OCI-LY1 (cell line): ENCODE measurements at regions not wholly inside any gene's neighbourhood (a gene's known extent, or its start where the extent isn't known, plus 50 kb on each side); places are given as distances from the start of the nearest gene placed in this dataset.

Experiments
- H2AFZ ChIP-seq: fragments of 200-600 bp; sonication (generic), shearing (Covaris generic); 2 replicates; pipeline ENCODE4 v1.6.0; 2014; ENCODE audit warnings: antibody characterized with exemption, mild to moderate bottlenecking, low read length
- H3F3A ChIP-seq: fragments of 200-600 bp; sonication (generic), shearing (Covaris generic); 2 replicates; pipeline ENCODE4 v1.6.0; 2014; ENCODE audit warnings: mild to moderate bottlenecking, antibody characterized with exemption, low read length, moderate library complexity; ENCODE audit not compliant: insufficient read depth
- H3K27ac ChIP-seq: fragments of 200-600 bp; sonication (generic); 2 replicates; pipeline ENCODE4 v1.5.1; 2014; ENCODE audit warnings: low read length, mixed run types, mild to moderate bottlenecking, low read depth; ENCODE audit not compliant: poor library complexity, severe bottlenecking
- H3K27me3 ChIP-seq: fragments of 200-600 bp; sonication (generic); 2 replicates; pipeline ENCODE4 v1.6.0; 2014; ENCODE audit warnings: antibody characterized with exemption, mild to moderate bottlenecking, low read length, moderate library complexity; ENCODE audit not compliant: insufficient read depth
- H3K36me3 ChIP-seq: fragments of 200-600 bp; sonication (generic); 2 replicates; pipeline ENCODE4 v1.6.1; 2014; ENCODE audit warnings: mild to moderate bottlenecking, antibody characterized with exemption, low read length, moderate library complexity, mixed read lengths; ENCODE audit not compliant: insufficient read depth
- H3K4me1 ChIP-seq: fragments of 200-600 bp; sonication (generic); 2 replicates; pipeline ENCODE4 v1.5.1; 2014; ENCODE audit warnings: mild to moderate bottlenecking, low read length, moderate library complexity; ENCODE audit not compliant: insufficient read depth, severe bottlenecking
- H3K4me2 ChIP-seq: fragments of 200-600 bp; sonication (generic), shearing (Covaris generic); 2 replicates; pipeline ENCODE4 v1.6.1; 2014; ENCODE audit warnings: low read length
- H3K4me3 ChIP-seq: fragments of 200-600 bp; sonication (generic); 2 replicates; pipeline ENCODE4 v1.5.1; 2014; ENCODE audit warnings: low read length, low read depth, mild to moderate bottlenecking, mixed read lengths; ENCODE audit not compliant: poor library complexity, severe bottlenecking
- H3K79me2 ChIP-seq: fragments of 200-600 bp; shearing (Covaris generic); 2 replicates; pipeline ENCODE4 v1.6.1; 2016; ENCODE audit warnings: mixed run types, low read length, mixed read lengths; ENCODE audit not compliant: insufficient read depth
- H3K9ac ChIP-seq: fragments of 200-600 bp; sonication (generic), shearing (Covaris generic); 2 replicates; pipeline ENCODE4 v1.6.1; 2014; ENCODE audit warnings: mild to moderate bottlenecking, low read length, mixed read lengths
- H3K9me2 ChIP-seq: fragments of 200-600 bp; sonication (generic), shearing (Covaris generic); 2 replicates; pipeline ENCODE4 v1.6.1; 2014; ENCODE audit warnings: low read depth, mild to moderate bottlenecking, low read length, mixed read lengths
- H3K9me3 ChIP-seq: fragments of 200-600 bp; shearing (Covaris generic); 2 replicates; pipeline ENCODE4 v1.6.1; 2014; ENCODE audit warnings: low read length, mixed read lengths
- H4K20me1 ChIP-seq: fragments of 200-600 bp; sonication (generic), shearing (Covaris generic); 2 replicates; pipeline ENCODE4 v1.6.0; 2016; ENCODE audit warnings: mild to moderate bottlenecking, low read length; ENCODE audit not compliant: insufficient read depth
- EZH2 ChIP-seq: fragments of 200-600 bp; sonication (generic), shearing (Covaris generic); IDR thresholded peaks from 2 replicates; pipeline ENCODE4 v1.8.0; 2017; ENCODE audit warnings: borderline replicate concordance, mixed run types, mild to moderate bottlenecking, antibody characterized with exemption, low read length, moderate library complexity, mixed read lengths
- TF ChIP-seq, protein P1 (sequence below): fragments of 200-600 bp; sonication (generic), shearing (Covaris generic); IDR thresholded peaks from 2 replicates; pipeline ENCODE4 v1.5.1; 2017; ENCODE audit warnings: mild to moderate bottlenecking, antibody characterized with exemption, low read length, moderate library complexity, mixed read lengths

DNA sequence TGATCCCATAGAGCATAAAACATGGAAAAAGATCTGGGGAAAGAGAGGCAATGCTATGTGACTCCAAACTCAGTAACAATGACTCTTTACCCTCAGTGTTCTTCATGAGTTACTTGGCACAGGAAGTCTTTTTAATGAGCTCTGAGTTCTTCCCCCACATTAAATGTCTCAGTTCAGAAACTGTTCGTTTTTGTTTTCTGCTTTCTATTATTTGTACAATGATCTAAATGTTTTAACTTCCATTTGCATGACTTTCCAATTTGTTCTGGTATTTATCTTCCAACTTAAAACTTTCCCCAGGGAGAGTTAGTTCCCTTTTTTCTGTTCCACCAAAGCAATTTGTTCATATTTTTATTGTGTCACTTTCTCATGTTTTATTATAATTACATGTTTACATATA is 177.0 kb upstream of the ZBTB20 start:
- no peaks in the 10 kb centered on the region for H3K36me3 ChIP-seq
- H3K4me2 ChIP-seq: no peak overlapping the region
- no peaks in the 10 kb centered on the region for H3K27me3 ChIP-seq
- no peaks in the 10 kb centered on the region for H3K79me2 ChIP-seq
- H3F3A ChIP-seq: no peaks in the 10 kb centered on the region
- TF ChIP-seq, protein P1, sequence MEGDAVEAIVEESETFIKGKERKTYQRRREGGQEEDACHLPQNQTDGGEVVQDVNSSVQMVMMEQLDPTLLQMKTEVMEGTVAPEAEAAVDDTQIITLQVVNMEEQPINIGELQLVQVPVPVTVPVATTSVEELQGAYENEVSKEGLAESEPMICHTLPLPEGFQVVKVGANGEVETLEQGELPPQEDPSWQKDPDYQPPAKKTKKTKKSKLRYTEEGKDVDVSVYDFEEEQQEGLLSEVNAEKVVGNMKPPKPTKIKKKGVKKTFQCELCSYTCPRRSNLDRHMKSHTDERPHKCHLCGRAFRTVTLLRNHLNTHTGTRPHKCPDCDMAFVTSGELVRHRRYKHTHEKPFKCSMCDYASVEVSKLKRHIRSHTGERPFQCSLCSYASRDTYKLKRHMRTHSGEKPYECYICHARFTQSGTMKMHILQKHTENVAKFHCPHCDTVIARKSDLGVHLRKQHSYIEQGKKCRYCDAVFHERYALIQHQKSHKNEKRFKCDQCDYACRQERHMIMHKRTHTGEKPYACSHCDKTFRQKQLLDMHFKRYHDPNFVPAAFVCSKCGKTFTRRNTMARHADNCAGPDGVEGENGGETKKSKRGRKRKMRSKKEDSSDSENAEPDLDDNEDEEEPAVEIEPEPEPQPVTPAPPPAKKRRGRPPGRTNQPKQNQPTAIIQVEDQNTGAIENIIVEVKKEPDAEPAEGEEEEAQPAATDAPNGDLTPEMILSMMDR: no peak
- no peak for TF ChIP-seq EZH2
- H3K27ac ChIP-seq: no peak overlapping the region
- no peaks in the 10 kb centered on the region for H3K4me1 ChIP-seq
- no peaks in the 10 kb centered on the region for H4K20me1 ChIP-seq
- H3K9me3 ChIP-seq: no peaks in the 10 kb centered on the region
- no peaks in the 10 kb centered on the region for H3K9me2 ChIP-seq
- H3K9ac ChIP-seq: no peak overlapping the region
- no peak overlapping the region for H2AFZ ChIP-seq
- no peak overlapping the region for H3K4me3 ChIP-seq

DNA sequence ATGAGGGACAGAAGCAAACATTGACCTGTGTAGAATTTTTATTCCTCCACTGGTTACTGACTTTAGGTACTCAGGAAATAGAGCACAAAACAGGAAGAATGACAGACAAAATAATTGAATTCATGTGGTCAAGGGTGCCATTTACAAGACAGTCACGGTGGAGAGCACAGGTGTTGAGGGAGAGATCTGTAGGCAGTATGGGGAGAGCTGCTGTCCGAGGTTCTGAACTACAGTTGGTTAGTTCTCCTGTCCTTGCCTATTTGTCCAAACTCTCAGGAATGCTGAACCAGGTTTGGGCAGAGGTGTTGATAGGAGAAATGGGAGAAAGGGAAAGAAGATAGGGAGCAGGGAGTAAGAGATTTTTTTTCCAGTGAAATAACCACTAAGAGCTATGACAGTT is 178.5 kb upstream of the ZBTB20 start:
- Histone ChIP-seq H3K4me1 (no peaks in the 10 kb centered on the region), H3K9me3 (no peaks in the 10 kb centered on the region), H3K4me3 (no peak overlapping the region), H3K4me2 (no peak overlapping the region), H3K27ac (no peak overlapping the region), H4K20me1 (no peaks in the 10 kb centered on the region), H2AFZ (no peak overlapping the region), H3K9me2 (no peaks in the 10 kb centered on the region), H3K36me3 (no peaks in the 10 kb centered on the region), H3K9ac (no peak overlapping the region), H3K79me2 (no peaks in the 10 kb centered on the region), H3F3A (no peaks in the 10 kb centered on the region), H3K27me3 (no peaks in the 10 kb centered on the region)
- TF ChIP-seq EZH2: no peak
- TF ChIP-seq, protein P1: no peak

DNA sequence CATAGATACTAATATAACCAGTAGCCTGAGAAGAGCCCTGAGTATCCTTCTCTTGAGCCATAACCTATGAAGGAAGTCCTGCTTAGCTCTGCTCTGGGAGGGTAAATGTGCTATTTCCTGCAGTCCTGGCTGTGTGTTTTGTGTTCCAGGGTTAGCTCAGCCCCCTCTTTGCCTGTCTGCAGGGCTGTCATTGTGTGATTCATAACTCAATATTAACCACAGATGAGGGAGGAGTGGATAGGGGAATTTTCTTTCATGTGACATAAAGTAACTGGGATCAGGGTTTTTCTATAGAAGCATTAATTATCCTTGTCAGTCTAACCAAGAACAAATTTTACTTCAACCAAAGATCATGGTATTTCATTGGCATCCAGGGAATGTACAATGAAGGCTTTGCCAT is 183.3 kb upstream of the ZBTB20 start:
- no peak overlapping the region for H2AFZ ChIP-seq
- H3K27ac ChIP-seq: no peak overlapping the region
- no peaks in the 10 kb centered on the region for H3F3A ChIP-seq

More for the DNA sequence above, 183.3 kb upstream of the ZBTB20 start:
- H3K9ac ChIP-seq: no peak overlapping the region
- no peak overlapping the region for H3K4me2 ChIP-seq
- H3K9me3 ChIP-seq: no peaks in the 10 kb centered on the region
- H3K9me2 ChIP-seq: no peaks in the 10 kb centered on the region
- TF ChIP-seq, protein P1: no peak
- TF ChIP-seq EZH2: no peak
- no peaks in the 10 kb centered on the region for H3K79me2 ChIP-seq
- H4K20me1 ChIP-seq: no peaks in the 10 kb centered on the region
- no peaks in the 10 kb centered on the region for H3K27me3 ChIP-seq
- no peak overlapping the region for H3K4me3 ChIP-seq
- H3K36me3 ChIP-seq: no peaks in the 10 kb centered on the region
- no peaks in the 10 kb centered on the region for H3K4me1 ChIP-seq
